CD1c-positive myeloid dendritic cell (primary cell): ENCODE measurements at regions not wholly inside any gene's neighbourhood (a gene's known extent, or its start where the extent isn't known, plus 50 kb on each side); places are given as distances from the start of the nearest gene placed in this dataset.
A peak's percentile ranks its signal among the peaks of the same experiment; 100 is the strongest.

Source experiments
- DNase-seq: peaks from one replicate; pipeline ENCODE4 v3.0.0-alpha.2; 2016; ENCODE audit errors: extremely low spot score

DNA sequence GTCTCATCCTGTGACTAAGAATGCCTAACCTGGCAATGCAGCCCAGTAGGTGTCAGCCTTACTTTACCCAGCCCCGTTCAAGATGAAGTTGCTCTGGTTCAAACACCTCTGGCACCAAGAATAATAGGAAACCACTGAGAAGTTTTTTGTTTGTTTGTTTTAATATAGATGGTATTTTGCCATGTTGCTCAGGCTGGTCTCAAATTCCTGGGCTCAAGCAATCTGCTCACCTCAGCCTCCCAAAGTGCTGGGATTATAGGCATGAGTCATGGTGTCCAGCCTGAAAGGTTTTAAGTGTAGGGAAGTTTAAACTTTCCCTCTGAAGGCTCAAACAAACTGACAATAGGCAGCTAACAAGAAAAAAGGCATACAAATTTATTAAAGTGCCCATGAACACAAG, 51.2 kb upstream of the ABCC4 start:
- DNase-seq: no peak

DNA sequence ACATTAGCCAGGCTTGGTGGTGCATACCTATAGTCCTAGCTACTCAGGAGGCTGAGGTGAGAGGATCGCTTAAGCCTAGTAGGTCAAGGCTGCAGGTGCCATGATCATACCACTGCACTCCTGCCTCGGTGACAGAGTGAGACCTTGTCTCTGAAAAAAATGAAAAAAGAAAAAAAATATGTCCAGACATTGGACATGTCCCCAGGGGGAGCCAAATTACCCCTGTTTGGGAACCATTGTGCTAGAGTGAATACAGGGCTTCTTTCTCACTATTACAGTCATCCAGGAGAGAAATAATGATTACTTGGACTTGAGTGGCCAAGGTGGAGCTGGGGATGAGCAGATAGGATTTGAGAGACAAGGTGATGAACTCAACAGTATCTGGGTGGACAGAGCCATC, 52.9 kb upstream of the ABCC4 start:
- DNase-seq: no peak

DNA sequence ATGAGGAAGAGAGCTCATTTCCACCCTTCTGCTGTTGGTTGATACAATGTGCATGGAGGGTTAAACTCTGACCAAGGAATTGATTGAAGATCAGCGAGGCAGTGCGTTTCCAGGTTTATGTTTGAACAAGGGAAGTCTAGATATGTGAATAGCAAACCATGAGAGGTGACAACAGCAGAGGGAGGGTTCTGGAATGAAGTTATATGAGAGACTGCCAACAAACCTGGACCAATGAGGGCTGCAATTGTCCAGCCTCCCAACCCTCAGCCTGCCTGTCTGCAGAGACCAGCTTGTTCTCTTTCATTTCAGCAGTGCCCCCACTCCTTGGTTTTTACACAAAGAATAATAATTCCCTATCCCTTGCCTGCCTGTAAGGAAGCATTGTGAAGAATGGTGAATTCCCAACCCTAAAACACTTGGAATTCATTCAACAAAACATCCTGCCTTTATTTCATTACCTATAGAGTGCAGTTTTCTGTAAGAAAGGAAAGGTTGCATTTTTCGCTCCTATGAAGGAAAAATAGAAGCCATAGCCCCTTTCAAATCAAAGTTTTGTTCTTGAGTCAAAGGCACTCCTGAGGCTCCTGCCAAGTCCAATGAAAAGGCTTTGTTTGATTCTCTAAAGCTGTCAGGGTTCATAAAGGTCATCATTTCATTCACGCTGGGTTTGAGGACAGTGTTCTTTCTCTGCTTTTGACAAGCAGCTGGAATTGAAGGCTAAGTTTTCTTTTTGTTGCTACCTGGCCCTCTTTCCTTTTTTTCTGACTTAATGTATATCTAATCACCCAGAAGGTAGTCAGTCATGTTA, 53.6 kb upstream of the ABCC4 start:
- no peak for DNase-seq

DNA sequence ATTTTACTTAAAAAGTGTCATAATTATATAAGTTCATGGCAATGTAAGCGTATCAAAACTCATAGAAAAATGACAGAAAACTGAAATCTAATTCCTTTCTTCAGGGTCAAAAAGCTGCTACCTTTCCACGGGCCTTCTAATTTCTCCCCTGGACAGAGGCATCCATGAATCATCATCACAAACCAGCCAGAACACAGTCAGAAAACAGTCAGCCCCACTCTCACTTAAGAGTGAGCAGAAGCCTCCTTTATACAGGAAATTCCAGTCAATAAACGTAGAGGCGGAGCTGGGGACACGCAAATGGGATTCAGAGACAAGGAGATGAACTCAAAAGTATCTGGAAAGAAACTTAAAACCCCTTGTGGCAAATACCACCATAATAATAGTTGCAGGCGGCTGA, 54.2 kb upstream of the ABCC4 start:
- DNase-seq: no peak

DNA sequence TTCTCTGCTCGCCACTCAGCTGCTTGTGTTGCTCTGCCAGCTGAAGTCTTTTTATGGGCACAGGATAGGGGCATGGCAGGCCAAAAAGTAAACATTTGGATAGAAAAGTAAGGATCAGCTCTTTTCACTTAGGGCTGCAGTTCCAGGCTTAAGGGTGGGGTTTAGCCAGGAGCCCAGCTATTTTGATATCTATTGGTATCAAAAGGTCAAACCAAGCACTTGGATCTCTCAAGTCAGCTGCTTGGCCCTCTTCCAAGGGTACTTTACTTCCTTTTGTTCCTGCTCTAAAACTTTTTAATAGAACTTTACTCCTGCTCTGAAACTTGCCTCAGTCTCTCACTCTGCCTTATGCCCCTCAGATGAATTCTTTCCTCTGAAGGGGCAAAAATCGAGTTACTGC, 55.7 kb upstream of the ABCC4 start:
- DNase-seq: no peak

DNA sequence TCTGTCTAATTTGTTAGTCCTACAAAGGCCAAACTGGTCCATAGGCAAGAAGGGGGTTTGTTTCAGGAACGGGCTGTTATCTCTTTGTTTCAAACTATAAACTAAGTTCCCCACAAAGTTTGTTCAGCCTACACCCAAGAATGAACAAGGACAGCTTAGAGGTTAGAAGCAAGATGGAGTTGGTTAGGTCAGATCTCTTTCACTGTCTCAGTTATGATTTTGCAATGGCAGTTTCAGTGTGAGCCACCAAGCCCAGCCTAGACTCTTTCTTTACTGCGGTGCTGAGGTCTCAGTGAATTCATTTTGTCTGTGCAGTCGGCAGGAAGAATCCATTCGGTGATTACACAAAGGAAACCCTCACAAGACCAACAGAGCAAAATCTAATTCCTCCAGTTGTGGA, 56.6 kb upstream of the ABCC4 start:
- no peak for DNase-seq

DNA sequence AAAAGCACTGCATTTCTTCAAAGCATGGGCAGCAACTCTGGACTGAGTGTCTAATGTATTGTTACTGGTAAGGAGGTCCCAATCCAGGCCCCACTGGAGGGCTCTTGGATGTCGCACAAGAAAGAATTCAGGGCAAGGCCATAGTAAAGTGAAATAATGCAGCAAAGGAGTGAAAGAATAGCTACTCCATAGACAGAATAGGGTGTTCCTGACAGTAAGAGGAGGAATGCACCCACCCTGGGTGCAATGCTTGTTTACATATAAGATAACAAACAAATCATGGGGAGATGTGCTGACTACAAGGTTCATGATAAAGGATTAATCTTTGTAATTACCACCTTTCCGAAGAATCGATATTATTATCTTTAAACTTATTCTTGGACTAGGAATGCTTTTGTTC, 58.8 kb upstream of the ABCC4 start:
- DNase-seq: no peak

DNA sequence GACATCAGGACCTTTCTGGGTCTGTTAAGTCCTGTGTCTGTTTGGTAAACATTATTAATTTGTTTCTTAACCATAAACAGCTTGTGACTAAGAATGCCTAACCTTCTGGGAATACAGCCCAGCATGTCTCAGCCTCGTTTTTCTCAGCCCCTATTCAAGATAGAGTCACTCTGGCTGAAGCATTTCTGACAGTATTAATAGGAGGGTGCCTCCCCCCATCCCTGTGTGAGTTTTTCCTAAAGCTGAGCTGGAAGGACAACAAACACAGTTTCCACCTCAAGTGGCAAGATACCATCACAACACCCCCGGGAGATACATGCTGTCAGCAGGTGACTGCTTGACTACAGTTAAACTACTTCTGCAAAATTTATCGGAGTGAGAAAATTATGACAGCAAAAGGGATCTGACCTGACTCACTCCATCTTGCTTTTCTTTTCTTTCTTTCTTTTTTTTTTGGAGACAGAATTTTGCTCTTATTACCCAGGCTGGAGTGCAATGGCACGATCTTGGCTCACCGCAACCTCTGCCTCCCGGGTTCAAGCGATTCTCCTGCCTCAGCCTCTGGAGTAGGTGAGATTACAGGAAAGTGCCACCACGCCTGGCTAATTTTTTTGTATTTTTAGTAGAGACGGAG, 59.3 kb upstream of the ABCC4 start:
- no peak for DNase-seq

DNA sequence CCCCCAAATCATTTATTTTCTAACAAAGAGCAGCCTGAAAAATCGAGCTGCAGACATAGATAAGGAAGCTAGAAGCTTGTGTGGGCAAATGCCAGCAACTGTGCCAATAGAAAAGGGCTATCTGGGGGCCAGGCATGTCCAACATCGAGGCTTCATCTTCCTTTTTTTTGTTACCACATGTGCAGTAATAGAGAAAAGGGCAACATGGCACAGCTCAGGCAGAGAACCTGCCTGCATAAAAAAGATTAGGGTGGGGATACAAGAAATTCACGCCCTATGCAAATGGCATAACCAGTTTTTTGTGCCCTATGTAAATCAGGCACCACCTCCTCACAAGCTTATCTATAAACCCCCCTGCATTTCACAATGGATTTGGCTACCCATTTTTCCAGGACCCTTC, 60.4 kb upstream of the ABCC4 start:
- DNase-seq: no peak

DNA sequence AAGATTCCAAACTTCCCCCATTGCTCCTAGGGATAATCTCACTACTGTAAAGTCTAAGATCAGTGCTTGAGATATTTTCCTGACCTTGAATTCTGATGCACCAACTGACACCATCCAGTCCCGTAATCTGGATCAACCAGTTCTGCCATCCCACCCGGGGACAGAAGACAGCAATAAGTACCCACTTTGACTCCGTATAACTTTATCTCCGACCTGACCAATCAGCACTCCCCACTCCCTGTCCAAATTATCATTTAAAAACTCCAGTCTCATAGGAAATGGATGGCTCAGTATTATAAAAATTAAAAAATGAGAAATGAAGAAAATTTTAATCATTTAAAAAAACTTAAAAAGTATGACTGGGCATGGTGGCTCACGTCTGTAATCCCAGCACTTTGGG, 61.4 kb upstream of the ABCC4 start:
- DNase-seq: no peak

DNA sequence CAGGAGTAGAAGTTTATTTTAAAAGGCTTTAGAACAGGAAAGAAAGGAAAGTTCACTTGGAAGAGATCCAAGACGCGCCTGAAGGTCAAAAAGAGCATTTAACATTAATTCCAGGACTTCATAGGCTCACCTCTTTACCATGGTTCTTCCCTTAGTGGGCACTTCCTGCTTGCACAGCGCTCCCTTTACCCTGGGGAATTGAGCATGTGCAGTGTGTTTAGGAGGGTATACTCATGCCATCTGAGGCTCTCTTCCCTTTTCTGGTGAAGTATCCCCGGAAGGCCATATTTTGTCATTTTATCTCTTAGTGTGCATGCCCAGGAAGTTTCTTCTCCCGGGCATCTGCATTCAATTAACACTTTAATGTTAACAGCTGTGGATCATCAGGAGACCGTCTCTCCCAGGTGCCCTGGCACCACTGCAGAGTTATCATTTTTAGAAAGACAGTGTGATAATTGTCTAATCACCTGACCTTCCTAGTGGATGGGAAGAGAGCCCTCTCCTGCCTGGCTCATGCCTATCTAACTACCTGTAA, 66.1 kb upstream of the ABCC4 start:
- peak; percentile 37 for DNase-seq

DNA sequence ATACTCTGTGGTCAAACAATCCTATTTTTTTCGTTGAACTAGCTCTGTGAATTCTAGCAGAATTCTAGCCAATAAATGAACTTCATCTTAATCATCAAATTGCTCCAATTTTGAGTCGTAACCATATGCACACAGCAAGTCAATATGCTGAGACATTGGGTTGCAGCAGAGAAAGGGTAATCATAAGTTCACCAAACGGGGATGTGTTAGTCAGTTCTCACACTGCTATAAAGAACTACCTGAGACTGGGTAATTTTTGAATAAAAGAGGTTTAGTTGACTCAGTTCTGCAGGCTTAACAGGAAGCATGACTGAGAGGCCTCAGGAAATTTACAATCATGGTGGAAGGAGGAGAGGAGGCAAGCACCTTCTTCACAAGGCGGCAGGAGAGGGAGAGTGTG, 67.7 kb upstream of the ABCC4 start:
- DNase-seq: no peak

DNA sequence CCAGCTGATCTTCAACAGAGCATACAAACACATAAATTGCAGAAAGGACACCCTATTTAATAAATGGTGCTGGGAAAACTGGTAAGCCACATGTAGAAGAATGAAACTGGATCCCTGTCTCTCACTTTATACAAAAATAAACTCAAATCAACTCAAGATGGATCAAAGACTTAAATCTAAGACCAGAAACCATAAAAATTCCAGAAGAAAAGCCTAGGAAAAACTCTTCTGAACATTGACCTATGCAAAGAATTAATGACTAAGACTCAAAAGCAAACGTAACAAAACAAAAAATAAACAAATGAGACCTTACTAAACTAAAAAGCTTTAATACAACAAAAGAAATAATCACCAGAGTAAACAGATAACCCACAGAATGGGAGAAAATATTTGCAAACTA, 74.5 kb upstream of the ABCC4 start:
- no peak for DNase-seq

DNA sequence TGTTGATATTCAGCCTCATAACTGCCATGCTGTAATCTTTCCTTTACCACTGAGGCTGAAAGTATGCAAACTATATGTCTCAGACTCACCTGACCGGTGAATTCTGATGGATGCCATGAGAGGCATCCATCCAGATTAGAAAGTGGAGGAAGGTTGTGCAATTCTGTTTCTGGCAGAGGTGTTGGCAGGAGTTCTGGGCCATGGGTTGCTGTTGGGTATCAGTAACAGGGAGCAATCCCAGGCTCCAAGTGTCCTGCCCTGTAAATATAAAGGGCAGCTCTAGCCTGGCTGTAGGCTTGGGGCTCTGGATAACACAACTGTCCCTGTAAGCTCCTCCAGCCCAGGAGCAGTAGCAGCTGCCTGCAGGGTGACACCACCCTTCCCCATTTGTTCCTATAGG, 77.4 kb upstream of the ABCC4 start:
- no peak for DNase-seq

DNA sequence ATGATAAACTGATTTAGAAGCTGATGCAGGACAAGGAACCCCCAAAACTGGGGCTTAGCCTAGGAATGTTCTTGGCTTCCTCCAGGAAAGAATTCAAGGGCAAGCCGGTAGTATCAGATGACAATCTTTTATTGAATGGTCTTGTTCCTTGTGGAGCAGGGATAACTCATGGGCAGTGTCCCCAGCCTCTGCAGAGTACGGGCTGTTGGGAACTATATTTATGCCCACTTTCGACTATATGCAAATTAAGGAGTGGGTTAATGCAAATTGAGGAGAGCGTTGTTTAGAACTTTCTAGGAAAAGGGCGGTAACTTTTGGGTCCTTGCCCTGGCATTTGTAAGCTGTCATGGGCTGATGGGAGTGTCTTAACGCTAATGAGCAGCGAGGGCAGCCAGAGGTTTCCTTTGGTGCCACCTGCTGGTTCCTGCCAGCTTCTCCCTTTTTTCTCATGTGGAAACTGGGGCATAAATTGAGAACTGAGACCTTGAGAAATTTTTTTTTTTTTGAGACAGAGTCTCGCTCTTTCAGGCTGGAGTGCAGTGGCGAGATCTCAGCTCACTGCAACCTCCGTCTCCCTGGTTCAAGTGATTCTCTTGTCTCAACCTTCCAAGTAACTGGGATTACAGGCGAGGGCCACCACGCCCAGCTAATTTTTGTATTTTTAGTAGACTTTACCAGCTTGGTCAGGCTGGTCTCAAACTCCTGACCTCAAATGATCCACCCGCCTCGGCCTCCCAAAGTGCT, 79.4 kb upstream of the ABCC4 start:
- DNase-seq: peak; percentile 90

DNA sequence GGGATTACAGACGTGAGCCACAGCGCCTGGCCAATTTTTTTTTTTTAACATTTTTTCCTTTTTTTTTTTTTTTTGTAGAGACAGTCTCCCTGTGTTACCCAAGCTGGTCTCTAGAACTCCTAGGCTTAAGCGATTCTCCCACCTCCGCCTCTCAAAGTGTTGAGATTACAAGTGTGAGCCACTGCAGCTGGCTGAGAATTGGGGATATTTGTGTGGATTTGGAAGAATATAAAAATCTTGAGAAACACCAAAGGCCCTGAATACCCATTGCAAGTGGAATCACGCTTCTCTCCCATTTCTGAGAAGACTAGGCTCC, 79.9 kb upstream of the ABCC4 start:
- DNase-seq: no peak

DNA sequence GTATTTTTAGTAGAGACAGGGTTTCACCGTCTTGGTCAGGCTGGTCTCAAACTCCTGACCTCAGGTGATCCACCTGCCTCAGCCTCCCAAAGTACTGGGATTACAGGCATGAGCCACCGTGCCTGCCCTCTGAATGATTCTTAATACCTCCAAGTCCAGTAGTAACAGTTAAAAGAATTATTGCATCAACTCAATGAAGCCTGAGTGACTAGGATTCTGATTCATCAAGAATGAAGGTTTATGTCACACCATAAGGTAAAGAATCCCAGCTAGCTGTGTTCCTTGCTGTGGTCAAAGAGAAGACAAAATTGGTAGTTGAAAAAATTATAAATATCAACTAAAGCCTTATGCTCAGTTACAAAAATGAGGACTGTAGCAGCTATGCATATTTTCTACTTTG, 81.2 kb upstream of the ABCC4 start:
- DNase-seq: no peak

DNA sequence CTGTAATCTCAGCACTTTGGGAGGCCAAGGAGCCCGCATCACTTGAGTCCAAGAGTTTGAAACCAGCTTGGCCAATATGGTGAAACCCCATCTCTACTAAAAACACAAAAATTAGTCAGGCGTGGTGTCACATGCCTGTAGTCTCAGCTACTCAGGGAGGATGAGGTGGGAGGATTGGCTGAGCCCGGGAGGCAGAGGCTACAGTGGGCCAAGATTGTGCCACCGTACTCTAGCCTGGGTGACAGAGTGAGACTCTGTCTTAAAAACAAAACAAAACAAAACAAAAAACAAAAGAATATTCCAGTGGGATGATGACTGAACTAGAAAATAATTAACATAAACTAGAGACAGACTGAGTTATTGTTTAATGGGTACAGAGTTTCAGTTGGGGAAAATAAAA, 81.7 kb upstream of the ABCC4 start:
- no peak for DNase-seq

DNA sequence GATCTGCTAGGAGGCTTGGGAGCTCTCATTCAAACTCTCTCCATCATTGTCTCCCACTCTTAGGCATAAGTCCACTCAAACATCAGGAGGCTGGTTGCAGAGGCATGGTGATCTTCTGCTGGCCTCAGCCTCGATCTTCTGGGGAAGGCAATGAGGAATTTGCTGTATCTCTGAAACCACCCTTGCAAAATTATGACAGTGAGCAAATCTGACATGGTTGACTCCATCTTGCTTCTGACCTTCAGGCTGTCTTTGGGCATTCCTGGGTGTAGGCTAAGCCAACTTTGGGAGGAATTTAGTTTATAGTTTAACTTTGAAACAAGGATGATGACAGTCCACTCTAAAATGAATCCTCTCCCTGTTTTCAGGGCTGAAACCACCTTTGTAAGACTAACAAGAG, 84.1 kb upstream of the ABCC4 start:
- no peak for DNase-seq

DNA sequence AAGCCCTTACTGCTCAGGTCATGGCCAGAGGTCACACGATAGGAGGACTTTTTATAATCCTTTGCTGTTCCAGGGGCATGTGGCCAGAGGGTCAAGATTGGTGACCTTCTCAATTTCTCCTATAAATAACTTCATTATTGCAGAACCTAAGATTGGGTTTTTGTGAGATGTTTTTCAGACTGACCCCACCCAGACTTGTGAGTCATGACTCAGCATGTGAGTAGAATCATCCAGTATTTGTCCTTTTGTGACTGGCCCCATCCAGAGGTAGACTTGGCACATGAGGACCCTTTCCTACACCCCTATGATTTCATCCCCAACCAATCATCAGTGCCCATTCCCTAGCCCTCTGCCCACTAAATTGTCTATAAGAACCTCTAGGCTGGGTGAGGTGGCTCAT, 84.5 kb upstream of the ABCC4 start:
- no peak for DNase-seq

DNA sequence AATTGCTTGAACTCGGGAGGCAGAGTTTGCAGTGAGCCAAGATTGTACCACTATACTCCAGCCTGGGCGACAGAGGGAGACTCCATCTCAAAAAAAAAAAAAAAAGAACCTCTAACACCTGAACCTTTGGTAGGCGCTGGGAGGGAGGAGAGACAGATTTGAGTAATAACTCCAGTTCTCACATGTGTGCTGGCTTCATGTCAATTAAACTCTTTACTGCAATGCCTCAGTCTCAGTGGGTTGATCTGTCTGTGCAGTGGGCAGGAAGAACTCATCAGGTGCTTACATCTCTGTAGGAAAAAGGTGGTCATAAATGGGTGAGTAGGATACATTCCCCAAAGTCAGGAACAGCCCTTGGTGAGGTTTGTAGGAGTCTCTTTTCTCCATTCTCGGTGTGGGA, 85.1 kb upstream of the ABCC4 start:
- DNase-seq: no peak

DNA sequence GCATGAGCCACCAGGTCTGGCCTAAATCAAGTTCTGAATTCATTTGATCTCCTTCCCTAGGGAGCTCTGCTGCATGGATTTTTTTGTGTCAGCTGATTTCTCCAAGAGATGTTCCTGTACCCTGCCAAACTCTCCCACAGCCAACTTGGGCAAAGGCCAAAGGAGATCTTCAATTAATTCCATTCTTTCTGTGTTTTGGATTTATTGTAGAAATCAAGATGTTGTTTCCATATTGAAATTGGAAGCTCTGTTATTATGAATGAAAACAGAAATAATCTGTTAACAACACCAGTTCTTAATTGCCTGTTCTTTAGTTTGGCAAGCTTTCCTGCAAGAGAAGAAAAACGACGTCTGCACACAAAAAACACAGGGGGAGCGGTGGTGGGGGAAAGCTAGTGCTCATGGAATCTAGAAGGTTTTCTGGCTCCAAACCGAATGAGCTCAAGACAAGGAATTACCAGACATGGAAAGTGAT, 86.5 kb upstream of the ABCC4 start:
- DNase-seq: no peak
